Activated CD4-positive, CD25-positive, alpha-beta regulatory T cell treated with anti-CD3 and anti-CD28 coated beads, Interleukin-2, amount 50 U/mL, for 24 hours (primary cell): ENCODE measurements at regions not wholly inside any gene's neighbourhood (a gene's known extent, or its start where the extent isn't known, plus 50 kb on each side); places are given as distances from the start of the nearest gene placed in this dataset.
"Not testable (repeated sequence)": the region's sequence is repeated elsewhere in the genome, so short reads cannot be mapped to it uniquely, and the experiment has no call there.

Experiments
- ATAC-seq, 2 donors: fragments of 150-1000 bp; cut with Tn5 transposase; one replicate each; pipeline ENCODE4 v1.10.0; 2021; ENCODE audit warnings: mild to moderate bottlenecking in 1 of 2, moderate library complexity in 1 of 2

GRCh38 chr2:35436893-35437292 is 918.7 kb upstream of the CRIM1 start:
- ATAC-seq, result not testable (repeated sequence)

- ATAC-seq, result no peak
Measured at GRCh38 chr2:35428548-35428947, 927.0 kb upstream of the CRIM1 start.

GRCh38 chr2:35421485-35421884 is 934.1 kb upstream of the CRIM1 start:
- ATAC-seq, result no peak

- no peak for ATAC-seq
Measured at GRCh38 chr2:35417293-35417692, 938.3 kb upstream of the CRIM1 start.

- no peak for ATAC-seq
Measured at GRCh38 chr2:35416391-35417140, 939.0 kb upstream of the CRIM1 start.

GRCh38 chr2:35415942-35416341 is 939.6 kb upstream of the CRIM1 start:
- ATAC-seq, result no peak

GRCh38 chr2:35415282-35415681 is 940.3 kb upstream of the CRIM1 start:
- no peak for ATAC-seq

GRCh38 chr2:35410431-35411061 is 945.0 kb upstream of the CRIM1 start:
- ATAC-seq, result no peak

- no peak for ATAC-seq
Measured at GRCh38 chr2:35409762-35410161, 945.8 kb upstream of the CRIM1 start.

- no peak for ATAC-seq
Measured at GRCh38 chr2:35408320-35408719, 947.3 kb upstream of the CRIM1 start.

- no peak for ATAC-seq
Measured at GRCh38 chr2:35391736-35392442, 963.7 kb upstream of the CRIM1 start.

- ATAC-seq, result no peak
Measured at GRCh38 chr2:35378791-35379190, 976.8 kb upstream of the CRIM1 start.

- no peak for ATAC-seq
Measured at GRCh38 chr2:35374845-35375244, 980.7 kb upstream of the CRIM1 start.

- ATAC-seq, result no peak
Measured at GRCh38 chr2:35365859-35366258, 989.7 kb upstream of the CRIM1 start.

GRCh38 chr2:35356332-35356731 is 999.2 kb upstream of the CRIM1 start:
- no peak for ATAC-seq

- no peak for ATAC-seq
Measured at GRCh38 chr2:35355056-35355455, 1000.5 kb upstream of the CRIM1 start.

GRCh38 chr2:35347561-35347960 is 1008.0 kb upstream of the CRIM1 start:
- no peak for ATAC-seq

- ATAC-seq, result no peak
Measured at GRCh38 chr2:35343135-35343534, 1012.4 kb upstream of the CRIM1 start.

GRCh38 chr2:35339211-35339610 is 1016.4 kb upstream of the CRIM1 start:
- ATAC-seq, result no peak

GRCh38 chr2:35337922-35338321 is 1017.7 kb upstream of the CRIM1 start:
- no peak for ATAC-seq

GRCh38 chr2:35314049-35314448 is 1041.5 kb upstream of the CRIM1 start:
- no peak for ATAC-seq

GRCh38 chr2:35301369-35301768 is 1054.2 kb upstream of the CRIM1 start:
- no peak for ATAC-seq

- ATAC-seq, result no peak
Measured at GRCh38 chr2:35298493-35298892, 1057.1 kb upstream of the CRIM1 start.

- ATAC-seq, result no peak
Measured at GRCh38 chr2:35297403-35297802, 1058.2 kb upstream of the CRIM1 start.
